PC-3 (cell line): ENCODE measurements at regions not wholly inside any gene's neighbourhood (a gene's known extent, or its start where the extent isn't known, plus 50 kb on each side); places are given as distances from the start of the nearest gene placed in this dataset.

Experiments
- EZH2 ChIP-seq: fragments of 300-600 bp; sonication (generic); IDR thresholded peaks from one replicate; pipeline ENCODE4 v1.6.1; 2017; ENCODE audit warnings: antibody characterized with exemption, mild to moderate bottlenecking, low read length; ENCODE audit not compliant: unreplicated experiment
- TF ChIP-seq, protein P1 (sequence below): fragments of 300-600 bp; sonication (generic); conservative IDR thresholded peaks from 2 replicates; pipeline ENCODE4 v1.5.1; 2017; ENCODE audit warnings: antibody characterized with exemption, low read depth, mild to moderate bottlenecking, low read length

GRCh38 chr6:1247894-1248293 lies 64.0 kb upstream of the FOXQ1 start:
- TF ChIP-seq, protein P1, sequence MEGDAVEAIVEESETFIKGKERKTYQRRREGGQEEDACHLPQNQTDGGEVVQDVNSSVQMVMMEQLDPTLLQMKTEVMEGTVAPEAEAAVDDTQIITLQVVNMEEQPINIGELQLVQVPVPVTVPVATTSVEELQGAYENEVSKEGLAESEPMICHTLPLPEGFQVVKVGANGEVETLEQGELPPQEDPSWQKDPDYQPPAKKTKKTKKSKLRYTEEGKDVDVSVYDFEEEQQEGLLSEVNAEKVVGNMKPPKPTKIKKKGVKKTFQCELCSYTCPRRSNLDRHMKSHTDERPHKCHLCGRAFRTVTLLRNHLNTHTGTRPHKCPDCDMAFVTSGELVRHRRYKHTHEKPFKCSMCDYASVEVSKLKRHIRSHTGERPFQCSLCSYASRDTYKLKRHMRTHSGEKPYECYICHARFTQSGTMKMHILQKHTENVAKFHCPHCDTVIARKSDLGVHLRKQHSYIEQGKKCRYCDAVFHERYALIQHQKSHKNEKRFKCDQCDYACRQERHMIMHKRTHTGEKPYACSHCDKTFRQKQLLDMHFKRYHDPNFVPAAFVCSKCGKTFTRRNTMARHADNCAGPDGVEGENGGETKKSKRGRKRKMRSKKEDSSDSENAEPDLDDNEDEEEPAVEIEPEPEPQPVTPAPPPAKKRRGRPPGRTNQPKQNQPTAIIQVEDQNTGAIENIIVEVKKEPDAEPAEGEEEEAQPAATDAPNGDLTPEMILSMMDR: no peak
- no peak for TF ChIP-seq EZH2
